ENCODE measurements at regions not wholly inside any gene's neighbourhood (a gene's known extent, or its start where the extent isn't known, plus 50 kb on each side); places are given as distances from the start of the nearest gene placed in this dataset.

DNA sequence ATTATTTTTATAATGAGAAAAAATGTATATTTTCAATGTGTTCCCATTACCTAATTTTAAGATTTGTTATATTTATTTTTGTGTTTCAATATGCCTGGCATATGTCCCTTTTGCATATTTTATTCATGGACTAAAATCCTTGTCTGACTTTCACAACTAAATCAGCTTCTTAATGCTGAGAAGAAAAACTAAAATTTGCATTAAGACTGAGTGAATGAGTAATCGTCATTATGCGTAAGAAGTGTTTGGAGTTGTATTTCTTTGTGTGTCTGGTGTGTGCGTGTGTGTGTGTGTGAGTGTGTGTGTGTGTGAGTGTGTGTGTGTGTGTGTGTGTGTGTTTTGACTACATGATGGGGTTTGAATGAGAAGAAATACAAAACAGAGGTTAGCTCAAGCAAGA lies 201.7 kb upstream of the SP8 start:
- ChIA-PET RAD21 (ENCODE audit: unreplicated experiment) (no interaction called here), SMC1A (ENCODE audit: uncharacterized antibody, unreplicated experiment) (no interaction called here), POLR2A (no interaction called here), CTCF (no interaction called here)
- BruUV-seq (replicated peaks) = no TSS peak
- FAIRE-seq = no peak
- H3K79me2 ChIP-seq (ENCODE audit: control insufficient read depth, insufficient read depth, low read length) = no peaks in the 10 kb centered on the region
- no peaks in the 10 kb centered on the region for H3K4me1 ChIP-seq (ENCODE audit: control insufficient read depth, insufficient read depth, low read length)
- in situ Hi-C loops (cut with MboI) = no loop called here
- intact Hi-C loops (cut with micrococcal nuclease; ENCODE audit: unreplicated experiment) = no loop called here
- H2AFZ ChIP-seq (ENCODE audit: control insufficient read depth, low read depth, low read length) = no peak overlapping the region
- ATAC-seq = no peak
- no peak for DNase-seq (ENCODE audit: low read depth, low spot score)
- WGBS (ENCODE audit: insufficient coverage, insufficient replicate concordance, low lambda C conversion rate, missing lambda C conversion rate) = 76% methylated on average over 3 of the region's 3 CpGs
- no peaks in the 10 kb centered on the region for H3K9me3 ChIP-seq (replicated peaks; ENCODE audit: control insufficient read depth, insufficient read depth, low read length)
- no peaks in the 10 kb centered on the region for H3K36me3 ChIP-seq (ENCODE audit: control insufficient read depth in 2 of 2, insufficient read depth in 2 of 2, low read length in 1 of 2)
- H3K4me2 ChIP-seq (ENCODE audit: control insufficient read depth, insufficient read depth) = no peak overlapping the region
- no peak overlapping the region for H3K4me3 ChIP-seq
- H3K9ac ChIP-seq (ENCODE audit: control insufficient read depth, insufficient read depth, low read length) = no peak overlapping the region
- no peaks in the 10 kb centered on the region for H3K27me3 ChIP-seq (replicated peaks in 1 of 2; ENCODE audit: control insufficient read depth in 2 of 2, insufficient read depth in 2 of 2, low read length in 1 of 2)
- no peak overlapping the region for H3K27ac ChIP-seq (ENCODE audit: control insufficient read depth, insufficient read depth)
- H4K20me1 ChIP-seq (ENCODE audit: control insufficient read depth, insufficient read depth) = no peaks in the 10 kb centered on the region
- no peak for TF ChIP-seq NRF1 (conservative IDR thresholded peaks at IDR 0.05; ENCODE audit: low read depth, low read length)
- TF ChIP-seq MTA2 (IDR thresholded peaks at IDR 0.05; ENCODE audit: low read depth) = no peak
- TF ChIP-seq, protein P1, sequence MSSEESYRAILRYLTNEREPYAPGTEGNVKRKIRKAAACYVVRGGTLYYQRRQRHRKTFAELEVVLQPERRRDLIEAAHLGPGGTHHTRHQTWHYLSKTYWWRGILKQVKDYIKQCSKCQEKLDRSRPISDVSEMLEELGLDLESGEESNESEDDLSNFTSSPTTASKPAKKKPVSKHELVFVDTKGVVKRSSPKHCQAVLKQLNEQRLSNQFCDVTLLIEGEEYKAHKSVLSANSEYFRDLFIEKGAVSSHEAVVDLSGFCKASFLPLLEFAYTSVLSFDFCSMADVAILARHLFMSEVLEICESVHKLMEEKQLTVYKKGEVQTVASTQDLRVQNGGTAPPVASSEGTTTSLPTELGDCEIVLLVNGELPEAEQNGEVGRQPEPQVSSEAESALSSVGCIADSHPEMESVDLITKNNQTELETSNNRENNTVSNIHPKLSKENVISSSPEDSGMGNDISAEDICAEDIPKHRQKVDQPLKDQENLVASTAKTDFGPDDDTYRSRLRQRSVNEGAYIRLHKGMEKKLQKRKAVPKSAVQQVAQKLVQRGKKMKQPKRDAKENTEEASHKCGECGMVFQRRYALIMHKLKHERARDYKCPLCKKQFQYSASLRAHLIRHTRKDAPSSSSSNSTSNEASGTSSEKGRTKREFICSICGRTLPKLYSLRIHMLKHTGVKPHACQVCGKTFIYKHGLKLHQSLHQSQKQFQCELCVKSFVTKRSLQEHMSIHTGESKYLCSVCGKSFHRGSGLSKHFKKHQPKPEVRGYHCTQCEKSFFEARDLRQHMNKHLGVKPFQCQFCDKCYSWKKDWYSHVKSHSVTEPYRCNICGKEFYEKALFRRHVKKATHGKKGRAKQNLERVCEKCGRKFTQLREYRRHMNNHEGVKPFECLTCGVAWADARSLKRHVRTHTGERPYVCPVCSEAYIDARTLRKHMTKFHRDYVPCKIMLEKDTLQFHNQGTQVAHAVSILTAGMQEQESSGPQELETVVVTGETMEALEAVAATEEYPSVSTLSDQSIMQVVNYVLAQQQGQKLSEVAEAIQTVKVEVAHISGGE (CRISPR knock-in tag; IDR thresholded peaks at IDR 0.05) = no peak
- TF ChIP-seq BCL11A (IDR thresholded peaks at IDR 0.05; ENCODE audit: low read depth, low read length) = no peak
- TF ChIP-seq, protein P2, sequence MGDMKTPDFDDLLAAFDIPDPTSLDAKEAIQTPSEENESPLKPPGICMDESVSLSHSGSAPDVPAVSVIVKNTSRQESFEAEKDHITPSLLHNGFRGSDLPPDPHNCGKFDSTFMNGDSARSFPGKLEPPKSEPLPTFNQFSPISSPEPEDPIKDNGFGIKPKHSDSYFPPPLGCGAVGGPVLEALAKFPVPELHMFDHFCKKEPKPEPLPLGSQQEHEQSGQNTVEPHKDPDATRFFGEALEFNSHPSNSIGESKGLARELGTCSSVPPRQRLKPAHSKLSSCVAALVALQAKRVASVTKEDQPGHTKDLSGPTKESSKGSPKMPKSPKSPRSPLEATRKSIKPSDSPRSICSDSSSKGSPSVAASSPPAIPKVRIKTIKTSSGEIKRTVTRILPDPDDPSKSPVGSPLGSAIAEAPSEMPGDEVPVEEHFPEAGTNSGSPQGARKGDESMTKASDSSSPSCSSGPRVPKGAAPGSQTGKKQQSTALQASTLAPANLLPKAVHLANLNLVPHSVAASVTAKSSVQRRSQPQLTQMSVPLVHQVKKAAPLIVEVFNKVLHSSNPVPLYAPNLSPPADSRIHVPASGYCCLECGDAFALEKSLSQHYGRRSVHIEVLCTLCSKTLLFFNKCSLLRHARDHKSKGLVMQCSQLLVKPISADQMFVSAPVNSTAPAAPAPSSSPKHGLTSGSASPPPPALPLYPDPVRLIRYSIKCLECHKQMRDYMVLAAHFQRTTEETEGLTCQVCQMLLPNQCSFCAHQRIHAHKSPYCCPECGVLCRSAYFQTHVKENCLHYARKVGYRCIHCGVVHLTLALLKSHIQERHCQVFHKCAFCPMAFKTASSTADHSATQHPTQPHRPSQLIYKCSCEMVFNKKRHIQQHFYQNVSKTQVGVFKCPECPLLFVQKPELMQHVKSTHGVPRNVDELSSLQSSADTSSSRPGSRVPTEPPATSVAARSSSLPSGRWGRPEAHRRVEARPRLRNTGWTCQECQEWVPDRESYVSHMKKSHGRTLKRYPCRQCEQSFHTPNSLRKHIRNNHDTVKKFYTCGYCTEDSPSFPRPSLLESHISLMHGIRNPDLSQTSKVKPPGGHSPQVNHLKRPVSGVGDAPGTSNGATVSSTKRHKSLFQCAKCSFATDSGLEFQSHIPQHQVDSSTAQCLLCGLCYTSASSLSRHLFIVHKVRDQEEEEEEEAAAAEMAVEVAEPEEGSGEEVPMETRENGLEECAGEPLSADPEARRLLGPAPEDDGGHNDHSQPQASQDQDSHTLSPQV (IDR thresholded peaks at IDR 0.05) = no peak
- TF ChIP-seq SREBF2 (IDR thresholded peaks at IDR 0.05; ENCODE audit: low read length) = no peak
- TF ChIP-seq ZBED1 (IDR thresholded peaks at IDR 0.05; ENCODE audit: borderline replicate concordance) = no peak
- TF ChIP-seq ESRRA (IDR thresholded peaks at IDR 0.05; ENCODE audit: low read length) = no peak
- TF ChIP-seq, protein P3, sequence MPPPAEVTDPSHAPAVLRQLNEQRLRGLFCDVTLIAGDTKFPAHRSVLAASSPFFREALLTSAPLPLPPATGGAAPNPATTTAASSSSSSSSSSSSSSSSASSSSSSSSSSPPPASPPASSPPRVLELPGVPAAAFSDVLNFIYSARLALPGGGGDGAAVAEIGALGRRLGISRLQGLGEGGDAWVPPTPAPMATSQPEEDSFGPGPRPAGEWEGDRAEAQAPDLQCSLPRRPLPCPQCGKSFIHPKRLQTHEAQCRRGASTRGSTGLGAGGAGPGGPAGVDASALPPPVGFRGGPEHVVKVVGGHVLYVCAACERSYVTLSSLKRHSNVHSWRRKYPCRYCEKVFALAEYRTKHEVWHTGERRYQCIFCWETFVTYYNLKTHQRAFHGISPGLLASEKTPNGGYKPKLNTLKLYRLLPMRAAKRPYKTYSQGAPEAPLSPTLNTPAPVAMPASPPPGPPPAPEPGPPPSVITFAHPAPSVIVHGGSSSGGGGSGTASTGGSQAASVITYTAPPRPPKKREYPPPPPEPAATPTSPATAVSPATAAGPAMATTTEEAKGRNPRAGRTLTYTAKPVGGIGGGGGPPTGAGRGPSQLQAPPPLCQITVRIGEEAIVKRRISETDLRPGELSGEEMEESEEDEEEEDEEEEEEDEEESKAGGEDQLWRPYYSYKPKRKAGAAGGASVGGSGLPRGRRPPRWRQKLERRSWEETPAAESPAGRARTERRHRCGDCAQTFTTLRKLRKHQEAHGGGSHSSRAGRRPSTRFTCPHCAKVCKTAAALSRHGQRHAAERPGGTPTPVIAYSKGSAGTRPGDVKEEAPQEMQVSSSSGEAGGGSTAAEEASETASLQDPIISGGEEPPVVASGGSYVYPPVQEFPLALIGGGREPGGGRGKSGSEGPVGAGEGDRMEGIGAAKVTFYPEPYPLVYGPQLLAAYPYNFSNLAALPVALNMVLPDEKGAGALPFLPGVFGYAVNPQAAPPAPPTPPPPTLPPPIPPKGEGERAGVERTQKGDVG (CRISPR knock-in tag; IDR thresholded peaks at IDR 0.05) = no peak
- TF ChIP-seq, protein P4, sequence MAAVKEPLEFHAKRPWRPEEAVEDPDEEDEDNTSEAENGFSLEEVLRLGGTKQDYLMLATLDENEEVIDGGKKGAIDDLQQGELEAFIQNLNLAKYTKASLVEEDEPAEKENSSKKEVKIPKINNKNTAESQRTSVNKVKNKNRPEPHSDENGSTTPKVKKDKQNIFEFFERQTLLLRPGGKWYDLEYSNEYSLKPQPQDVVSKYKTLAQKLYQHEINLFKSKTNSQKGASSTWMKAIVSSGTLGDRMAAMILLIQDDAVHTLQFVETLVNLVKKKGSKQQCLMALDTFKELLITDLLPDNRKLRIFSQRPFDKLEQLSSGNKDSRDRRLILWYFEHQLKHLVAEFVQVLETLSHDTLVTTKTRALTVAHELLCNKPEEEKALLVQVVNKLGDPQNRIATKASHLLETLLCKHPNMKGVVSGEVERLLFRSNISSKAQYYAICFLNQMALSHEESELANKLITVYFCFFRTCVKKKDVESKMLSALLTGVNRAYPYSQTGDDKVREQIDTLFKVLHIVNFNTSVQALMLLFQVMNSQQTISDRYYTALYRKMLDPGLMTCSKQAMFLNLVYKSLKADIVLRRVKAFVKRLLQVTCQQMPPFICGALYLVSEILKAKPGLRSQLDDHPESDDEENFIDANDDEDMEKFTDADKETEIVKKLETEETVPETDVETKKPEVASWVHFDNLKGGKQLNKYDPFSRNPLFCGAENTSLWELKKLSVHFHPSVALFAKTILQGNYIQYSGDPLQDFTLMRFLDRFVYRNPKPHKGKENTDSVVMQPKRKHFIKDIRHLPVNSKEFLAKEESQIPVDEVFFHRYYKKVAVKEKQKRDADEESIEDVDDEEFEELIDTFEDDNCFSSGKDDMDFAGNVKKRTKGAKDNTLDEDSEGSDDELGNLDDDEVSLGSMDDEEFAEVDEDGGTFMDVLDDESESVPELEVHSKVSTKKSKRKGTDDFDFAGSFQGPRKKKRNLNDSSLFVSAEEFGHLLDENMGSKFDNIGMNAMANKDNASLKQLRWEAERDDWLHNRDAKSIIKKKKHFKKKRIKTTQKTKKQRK (IDR thresholded peaks at IDR 0.05; ENCODE audit: low read depth, low read length) = no peak
- no peak for TF ChIP-seq YBX1 (IDR thresholded peaks at IDR 0.05)
- TF ChIP-seq STAT3 (IDR thresholded peaks at IDR 0.05; ENCODE audit: low read depth, low read length) = no peak
